Inflammatory macrophage (primary cell): ENCODE measurements at regions not wholly inside any gene's neighbourhood (a gene's known extent, or its start where the extent isn't known, plus 50 kb on each side); places are given as distances from the start of the nearest gene placed in this dataset.

Source experiments
- DNase-seq, 2 donors: peaks; one replicate each; pipeline ENCODE4 v3.0.0-alpha.2; 2020 to 2022

DNA sequence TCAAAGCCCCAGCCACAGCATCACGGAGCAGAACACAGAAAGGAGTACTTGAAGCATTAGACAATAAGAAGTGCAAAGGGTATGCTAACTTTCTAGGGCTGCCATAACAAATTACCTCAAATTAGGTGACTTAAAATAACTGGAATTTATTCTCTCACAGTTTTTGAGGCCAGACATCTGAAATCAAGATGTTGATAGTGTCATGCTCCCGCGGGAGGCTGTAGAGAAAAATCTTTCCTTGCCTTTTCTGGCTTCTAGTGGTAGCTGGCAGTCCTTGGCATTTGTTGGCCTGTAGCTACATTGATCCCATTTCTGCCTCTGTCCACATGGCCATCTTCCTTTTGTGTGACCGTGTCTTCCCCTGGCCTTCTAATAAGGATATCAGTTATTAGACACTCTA lies 51.9 kb upstream of the SPDL1 start:
- no peak for DNase-seq

DNA sequence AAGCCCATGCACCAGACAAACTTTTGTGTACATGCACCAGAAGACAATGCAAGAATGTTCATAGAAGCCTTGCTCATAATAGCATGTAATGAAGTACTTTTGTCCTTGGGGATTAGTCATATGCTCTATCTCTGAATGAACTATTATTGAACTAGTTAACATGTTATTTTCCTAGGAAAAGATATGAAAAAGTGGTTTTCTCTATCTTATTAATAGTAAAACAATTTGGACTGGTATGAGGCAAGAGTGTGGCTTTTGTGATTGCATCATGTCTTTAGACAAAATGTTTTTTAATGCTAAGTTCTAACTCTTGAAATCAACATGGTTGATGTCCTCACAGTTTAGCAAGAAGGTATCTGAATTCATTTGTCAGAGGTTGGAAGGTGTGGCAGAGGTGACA lies 55.7 kb upstream of the SPDL1 start:
- DNase-seq, result no peak

DNA sequence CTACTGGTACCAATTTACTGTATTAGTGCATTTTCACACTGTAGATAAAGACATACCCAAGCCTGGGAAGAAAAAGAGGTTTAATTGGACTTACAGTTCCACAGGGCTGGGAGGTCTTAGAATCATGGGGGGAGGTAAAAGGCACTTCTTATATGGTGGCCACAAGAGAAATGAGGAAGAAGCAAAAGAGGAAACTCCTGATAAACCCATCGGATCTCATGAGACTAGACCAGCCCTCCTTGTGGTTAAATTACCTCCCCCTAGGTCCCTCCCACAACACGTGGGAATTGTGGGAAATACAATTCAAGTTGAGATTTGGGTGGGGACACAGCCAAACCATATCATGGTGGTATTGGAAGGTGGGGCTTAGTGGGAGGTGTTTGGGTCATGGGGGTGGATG lies 56.5 kb upstream of the SPDL1 start:
- no peak for DNase-seq

DNA sequence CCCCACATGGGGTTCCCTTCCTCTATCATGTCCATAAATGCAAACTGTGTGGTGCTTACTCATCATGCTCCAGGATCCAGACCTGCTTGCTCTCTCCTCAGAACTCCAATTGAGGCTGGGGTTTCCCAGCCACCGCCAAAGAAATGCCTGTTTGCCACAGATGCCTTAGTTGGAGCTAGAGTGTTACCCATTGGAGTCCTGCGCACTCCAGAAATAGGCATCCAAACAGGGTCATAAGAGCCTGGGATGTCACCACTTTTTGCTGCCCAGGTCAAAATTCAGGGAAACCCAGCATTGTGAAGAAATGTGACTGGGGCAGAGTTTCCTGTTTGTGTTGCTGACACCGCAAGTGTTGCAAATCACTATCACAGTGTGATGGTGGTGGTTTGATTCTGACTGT lies 60.7 kb upstream of the SPDL1 start:
- DNase-seq, result no peak

DNA sequence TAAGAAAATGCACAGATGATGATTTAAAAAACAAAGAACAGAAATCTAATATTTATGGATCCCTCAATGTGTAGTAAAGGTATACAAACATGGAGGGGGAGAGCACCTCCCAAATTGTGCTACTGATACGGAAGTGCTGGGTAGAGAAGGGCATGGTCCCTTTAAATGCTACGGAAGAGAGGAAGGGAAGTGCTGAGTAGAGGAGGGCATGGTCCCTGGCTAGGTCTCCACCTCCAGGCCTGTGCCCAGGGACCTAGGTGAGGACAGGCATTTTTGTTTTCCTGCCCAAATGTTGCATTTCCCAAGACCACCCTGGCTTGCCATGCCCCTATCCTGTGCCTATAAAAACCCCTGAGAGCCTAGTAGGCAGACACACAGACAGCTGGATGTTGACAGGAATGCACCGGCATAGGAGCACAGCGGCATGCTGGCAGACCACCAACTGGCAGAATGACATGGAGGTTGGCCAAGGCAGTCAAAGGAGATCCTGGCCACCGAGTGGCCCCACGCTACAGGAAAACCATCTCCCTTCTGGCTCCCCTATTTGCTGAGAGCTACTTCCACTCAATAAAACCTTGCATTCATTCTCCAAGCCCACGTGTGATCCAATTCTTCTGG lies 62.1 kb upstream of the SPDL1 start:
- no peak for DNase-seq

DNA sequence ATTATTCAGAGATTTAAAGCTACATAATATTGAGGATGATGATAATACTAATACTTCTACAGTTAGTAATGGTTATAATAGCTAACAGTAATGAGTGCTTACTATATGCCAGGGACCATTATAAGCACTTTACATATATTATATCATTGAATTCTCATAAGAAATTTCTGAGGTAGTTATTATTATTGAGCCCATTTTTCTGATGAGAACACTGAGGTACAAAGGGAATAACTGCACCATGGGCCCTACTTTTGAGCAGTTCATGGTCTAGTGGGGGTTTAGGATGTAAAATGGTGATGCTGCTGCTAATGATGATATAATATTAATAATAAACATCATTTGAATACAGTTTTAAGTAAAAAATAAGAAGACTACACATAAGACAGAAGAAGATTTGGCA lies 64.2 kb upstream of the SPDL1 start:
- no peak for DNase-seq

DNA sequence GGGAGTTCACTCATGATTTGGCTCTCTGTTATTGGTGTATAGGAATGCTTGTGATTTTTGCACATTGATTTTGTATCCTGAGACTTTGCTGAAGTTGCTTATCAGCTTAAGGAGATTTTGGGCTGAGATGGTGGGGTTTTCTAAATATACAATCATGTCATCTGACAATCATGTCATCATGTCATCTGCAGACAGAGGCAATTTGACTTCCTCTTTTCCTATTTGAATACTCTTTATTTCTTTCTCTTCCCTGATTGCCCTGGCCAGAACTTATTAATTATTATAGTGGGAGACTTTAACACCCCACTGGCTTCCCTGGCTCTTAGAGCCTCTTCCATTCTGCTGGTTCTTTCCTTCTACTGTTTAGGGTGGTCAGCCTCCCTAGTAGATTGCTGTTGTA lies 64.8 kb upstream of the SPDL1 start:
- DNase-seq, result peak; percentile 4 to 10

DNA sequence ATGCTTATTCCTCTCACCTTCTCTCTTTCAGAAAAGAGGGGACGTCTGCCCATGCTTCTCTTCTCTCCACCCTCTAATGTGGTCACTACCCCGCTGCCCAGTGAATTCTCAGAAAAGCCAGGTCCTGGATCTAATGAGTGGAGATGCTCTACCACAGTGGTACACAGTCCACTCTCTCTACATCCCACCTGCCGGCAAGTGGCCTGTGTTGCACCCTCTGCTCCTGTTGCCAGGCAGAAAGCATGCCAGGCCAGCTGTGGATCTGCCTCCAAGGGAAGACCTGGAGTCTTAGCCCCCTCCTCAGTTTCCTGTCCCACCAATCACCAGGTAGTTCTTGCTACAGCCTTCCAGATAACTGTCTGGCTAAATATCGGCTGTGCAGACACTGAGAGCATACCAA lies 71.2 kb upstream of the SPDL1 start:
- DNase-seq, result no peak

DNA sequence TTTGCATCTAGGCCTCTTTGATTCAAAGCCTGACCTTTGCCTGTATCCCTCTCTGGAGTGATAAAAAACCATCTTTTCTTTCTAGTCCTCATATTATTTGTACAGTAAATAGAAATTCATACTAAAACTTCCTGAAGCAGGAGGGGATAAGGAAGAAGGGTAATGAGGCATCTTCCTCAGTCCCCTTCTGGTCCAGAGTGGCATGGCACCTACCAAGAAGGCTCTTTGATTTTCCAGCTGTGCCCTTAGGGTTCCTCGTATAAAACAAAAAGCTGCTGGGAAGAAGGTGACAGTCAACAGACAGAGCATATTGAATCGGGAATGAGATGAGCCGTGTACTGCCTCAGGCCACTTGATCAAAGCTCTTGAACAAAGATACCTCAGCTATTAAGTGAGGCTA lies 71.9 kb upstream of the SPDL1 start:
- DNase-seq, result no peak

DNA sequence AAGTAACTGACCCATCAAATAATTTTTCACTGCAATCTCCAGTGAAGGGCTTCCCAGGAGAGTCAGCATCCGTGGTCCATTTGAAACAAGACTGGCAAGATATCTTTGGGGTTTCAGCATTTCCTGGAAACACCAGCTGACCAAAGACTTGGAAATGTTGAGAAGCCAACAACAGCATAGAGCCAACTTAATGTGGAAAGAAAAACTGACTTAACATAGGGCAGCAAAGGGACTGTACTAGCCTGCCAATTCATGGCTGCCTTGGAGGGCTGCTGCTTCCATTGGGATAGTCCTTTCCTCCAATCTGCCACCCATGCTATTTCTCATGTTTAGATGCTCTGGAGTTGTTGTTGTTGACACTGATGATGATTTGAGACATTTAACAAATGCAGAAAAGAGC lies 76.5 kb upstream of the SPDL1 start:
- DNase-seq, result no peak

DNA sequence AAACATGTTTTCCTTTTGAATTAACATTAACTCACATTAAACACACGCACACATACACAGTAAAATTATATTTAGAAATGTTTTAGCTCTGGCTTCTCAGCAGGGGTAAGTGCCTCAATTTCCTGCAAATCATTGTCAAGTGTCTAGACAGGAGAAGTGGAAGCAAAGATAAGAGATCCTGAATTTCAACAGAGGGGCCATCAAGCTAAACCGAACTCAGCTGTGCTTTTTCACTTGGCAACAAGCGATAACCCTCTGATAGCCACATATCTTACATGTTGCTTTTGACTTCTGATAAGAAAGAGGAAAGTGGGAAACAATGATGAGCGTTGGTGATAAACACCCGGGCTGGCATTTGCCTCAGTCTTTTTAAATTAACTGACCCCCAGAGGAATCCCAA lies 79.7 kb upstream of the SPDL1 start:
- no peak for DNase-seq

DNA sequence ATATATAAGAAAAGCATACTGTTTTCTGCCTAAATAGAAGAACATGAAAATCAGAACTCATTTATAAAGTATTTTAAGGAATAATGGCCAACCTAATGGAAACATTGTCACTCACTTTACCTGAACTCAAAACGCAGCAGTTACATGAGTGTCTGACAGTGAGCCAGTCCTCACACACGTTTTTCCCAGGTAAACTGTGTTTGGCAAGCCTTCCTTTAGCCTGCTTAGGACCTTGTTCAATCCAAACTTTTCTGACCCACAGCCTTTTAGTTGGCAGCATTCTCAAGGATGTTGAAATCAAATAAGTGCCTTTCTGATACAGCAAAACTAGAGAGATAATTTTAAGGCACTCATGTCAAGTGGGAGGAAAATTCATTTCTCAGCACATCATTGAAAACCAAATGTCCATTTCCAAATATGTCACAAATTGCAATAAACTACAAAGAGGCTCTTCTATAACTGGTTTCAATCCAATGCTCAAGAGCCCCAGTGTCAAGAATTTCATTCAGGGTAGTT lies 83.5 kb upstream of the SPDL1 start:
- no peak for DNase-seq

DNA sequence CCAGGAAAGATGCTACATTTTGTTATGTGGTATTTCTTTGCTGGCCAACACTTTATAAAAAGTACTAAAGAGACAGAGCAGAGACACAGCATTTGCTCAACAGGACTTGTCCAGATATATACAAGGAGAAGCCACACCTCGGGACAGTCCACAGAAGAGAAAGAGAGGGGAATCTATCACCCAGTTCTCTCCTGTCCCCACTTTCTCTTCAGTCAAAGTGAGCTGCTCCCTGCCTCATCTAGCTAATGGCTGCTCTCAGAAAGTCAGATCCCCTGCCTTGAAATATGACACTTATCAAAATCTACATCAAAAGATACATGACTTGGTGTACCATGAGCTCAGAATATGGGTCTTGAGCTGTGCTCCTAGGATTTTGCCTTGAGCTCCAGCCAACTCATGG lies 86.7 kb upstream of the SPDL1 start:
- no peak for DNase-seq

DNA sequence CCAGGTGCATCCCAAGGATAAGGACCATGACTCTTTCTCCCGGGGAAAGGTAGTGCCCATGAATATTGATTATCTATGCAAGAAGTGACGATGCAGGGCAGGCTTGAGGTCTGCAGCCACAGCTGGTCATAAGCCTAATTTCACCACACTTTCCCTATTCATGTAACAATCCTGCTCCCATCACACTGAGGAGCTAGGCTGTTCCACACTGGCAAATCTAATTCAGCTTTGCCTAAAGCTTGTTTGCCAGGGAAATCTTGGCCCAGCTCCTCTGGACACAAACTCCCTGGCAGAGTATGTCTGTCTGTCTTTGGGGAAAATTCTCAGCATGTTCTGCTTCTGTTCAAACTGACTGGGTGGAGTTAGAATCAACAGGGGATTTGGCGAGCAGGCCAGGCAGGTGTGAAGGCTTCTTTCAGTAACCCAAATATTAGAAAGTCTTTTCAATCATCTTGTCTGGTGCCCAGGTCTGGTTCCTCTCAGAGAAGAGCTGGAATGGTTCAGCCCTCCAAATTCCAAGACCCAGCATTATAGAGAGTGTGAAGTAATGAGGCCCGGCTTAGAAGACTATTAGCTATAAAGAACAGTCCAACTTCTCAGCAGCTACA lies 88.5 kb upstream of the SPDL1 start:
- no peak for DNase-seq

DNA sequence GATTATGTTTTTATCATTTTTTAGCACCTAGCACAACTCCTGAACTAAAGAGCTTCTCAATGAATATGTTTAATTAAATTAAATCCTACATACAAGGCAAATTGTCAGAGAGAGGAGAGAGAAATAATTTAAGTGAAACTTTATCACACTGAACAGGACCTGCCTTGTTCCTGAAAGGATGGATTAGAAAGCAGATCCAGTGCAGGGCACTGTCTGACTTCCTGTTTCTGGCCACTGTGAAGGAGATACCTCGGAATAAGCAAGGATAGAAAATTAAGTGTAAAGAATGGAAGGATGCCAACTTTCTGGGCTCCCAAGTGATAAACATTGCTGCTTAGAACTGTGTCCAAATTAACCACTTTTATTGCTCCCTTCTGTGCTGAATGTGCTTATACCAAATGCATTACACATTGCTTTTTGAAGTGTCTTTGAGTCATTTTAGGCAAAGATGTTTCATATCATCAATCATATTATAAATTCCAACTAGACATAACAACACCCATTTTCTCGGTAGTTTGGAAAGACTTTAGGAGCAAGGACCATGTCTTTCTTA lies 89.1 kb upstream of the SPDL1 start:
- DNase-seq, result no peak

DNA sequence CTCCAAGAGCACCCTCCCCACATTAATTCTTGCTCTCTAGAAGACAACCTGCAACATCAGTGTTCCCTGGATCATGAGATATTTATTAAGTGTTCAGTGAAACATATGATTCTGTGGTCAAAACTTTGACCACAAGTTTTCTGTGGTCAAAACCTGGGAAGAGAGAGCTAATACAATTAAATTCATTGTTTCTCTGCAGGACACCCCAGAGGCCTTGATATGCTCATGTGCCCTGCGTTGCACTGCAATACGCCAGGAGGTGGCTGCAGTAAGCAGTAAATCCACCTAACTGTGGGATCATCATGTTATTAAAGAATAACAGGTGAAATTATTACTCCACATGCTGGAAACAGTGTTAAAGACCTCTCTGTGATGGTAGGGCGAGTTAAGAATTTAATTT lies 109.3 kb upstream of the SPDL1 start:
- no peak for DNase-seq

DNA sequence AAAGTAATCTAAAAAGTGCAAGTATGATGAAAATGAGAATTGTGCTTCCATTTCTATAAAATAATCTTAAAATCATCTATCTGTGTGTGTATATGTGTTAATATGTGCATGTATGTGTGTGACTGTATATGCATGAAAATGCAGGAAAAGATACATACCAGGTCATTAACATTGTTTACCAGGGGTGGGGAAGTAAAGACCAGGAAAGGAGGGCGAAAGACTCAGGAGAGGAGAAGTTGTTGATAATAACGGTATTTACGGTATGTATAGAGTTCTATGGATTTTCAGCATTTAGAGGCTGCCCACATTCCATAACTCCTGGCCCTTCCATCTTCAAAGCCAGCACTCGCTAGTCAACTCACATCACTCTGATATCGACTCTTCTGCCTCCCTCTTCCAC lies 111.0 kb upstream of the SPDL1 start:
- DNase-seq, result no peak

DNA sequence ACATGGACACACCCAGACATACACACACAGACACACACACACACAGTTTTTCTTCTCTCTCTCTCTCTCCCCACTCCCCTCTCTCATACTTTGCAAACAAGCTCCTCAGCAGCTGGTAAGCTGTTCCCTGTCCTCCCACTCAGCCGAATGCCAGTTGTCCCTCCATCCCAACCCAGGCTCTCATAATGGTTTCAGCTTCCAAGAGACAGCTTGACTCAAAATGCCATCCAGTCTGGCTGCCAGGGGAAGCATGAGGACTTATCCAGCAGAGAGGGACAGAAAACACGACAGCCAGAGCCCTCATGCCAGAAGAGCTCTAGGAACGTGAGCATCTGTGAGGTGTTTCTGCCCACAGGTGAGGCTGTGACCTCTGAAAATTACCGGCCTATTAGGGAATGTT lies 112.6 kb upstream of the SPDL1 start:
- DNase-seq, result no peak

DNA sequence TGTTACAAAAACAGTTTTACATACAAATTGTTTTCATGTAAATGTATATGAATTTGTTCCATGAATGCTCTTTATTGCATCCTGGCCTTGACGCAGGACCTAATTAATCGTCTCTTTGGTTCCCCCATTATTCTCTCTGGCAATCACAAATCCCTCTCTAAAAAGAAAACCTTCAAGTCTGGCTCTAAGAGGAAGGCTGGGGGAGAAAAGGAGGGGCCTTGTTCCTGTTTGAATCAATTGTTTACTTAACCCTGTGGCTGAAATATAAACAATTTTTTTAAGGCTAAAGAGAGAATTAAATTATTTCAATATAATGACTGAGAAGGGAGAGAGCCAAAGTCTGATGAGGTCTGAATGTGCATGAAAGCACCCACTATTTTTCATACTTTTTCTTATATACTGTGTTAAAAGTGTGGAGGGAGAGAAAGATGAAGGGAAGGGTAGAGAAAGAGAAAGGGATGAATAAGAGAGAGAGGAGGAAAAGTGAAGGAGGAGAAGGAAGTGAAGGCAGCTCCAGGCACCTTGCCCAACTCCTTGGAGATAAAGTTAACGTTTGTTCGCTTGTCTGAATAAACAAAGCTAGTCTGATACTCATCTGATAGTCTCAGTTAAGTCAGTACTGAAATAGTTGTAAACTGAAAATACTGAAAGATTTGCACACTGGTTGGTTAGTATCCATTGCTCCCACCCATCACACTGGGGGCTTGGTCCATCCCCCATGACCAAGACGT lies 116.4 kb upstream of the SPDL1 start:
- no peak for DNase-seq

DNA sequence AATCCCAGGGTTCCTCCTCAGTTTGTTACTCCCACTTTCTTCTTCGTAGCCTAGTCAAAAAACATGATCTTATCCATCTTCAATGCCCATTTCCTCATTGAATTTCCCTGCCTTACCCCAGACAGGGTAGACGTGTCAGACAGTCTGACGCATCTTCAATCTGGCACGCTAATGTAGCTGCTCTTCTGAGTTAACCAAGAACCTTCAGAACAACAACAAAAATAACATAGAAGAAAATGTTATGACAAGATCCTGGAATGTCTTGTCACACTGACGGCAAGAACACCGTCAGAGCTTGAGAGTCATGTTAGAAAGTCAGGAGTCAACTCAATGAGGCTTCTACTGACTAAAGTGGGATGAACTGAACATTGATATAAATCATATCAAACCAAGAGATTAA lies 122.7 kb upstream of the SPDL1 start:
- no peak for DNase-seq

DNA sequence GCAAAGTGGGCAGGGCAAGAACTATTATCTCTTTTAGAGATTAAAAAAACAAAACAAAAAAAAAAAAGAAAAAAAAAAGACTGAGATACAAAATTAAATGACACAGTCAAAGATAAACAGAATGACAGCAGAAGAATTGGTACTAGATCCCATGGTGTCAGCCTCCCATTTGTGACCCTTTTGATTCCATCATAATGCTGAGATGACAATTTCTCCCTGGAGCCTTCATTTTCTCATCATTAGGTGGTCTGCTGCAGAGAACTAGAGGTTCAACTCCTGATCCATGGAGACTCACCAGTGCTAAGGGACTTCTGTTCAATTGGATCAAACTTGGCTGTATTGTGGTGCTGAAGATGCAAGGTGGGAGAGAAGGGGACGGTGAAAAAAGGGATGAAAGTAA lies 123.5 kb upstream of the SPDL1 start:
- no peak for DNase-seq

DNA sequence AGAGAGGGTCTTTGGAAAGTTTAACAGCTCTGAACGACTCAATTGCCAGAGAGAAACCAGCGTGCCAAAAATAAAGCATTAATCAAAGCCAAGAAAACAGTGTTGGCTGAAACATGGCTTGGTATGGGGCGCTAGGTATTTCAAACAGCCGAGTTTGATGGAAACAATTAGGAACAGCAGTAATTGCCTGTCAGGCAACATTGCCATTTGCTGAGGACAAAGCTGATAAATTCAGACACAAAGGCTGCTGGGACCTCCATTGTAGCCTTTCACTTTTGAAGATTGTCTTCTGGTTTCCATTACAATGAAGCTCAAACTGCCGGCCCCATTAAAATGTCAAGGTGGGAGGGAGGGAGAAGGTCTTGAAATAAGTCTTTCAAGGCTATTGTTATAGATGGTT lies 125.4 kb upstream of the SPDL1 start:
- DNase-seq, result no peak

DNA sequence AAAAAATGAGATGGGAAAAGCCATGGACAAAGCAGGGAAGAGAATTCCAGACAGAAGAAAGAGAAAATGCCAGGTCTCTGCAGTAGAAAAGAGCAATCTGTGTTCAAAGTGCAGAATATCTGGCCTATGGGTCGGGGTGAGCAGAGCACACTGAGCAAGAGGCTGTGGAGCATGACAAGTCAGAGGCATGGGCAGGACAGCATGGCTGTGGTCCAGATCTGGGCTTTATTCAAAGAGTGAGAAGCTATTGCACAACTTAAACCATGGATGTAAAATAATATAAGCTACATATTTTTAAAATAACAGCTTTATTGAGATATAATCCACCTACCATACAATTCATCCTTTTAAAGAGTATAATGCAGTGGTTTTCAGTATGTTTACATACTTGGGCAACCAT lies 133.1 kb upstream of the SPDL1 start:
- no peak for DNase-seq

DNA sequence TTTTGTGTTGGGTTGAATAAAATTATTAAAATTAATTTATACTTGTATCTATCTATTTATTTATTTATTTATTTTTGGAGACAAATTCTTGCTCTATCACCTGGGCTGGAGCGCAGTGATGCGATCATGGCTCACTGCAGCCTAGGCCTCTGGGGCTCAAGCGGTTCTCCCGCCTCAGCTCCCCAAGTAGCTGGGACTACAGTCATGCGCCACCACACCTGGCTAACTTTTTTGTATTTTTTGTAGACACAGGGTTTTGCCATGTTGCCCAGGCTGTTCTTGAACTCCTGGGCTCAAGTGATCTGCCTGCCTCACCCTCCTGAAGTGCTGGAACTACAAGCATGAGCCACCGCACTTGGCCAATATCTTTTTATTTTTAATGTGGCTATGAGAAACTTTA lies 134.7 kb upstream of the SPDL1 start:
- no peak for DNase-seq
